Thyroid gland (tissue), 4 donors: ENCODE measurements at regions not wholly inside any gene's neighbourhood (a gene's known extent, or its start where the extent isn't known, plus 50 kb on each side); places are given as distances from the start of the nearest gene placed in this dataset.

ENCODE experiments used
- POLR2A ChIP-seq, 2 donors: fragments of 450-650 bp; IDR thresholded peaks; one replicate each; pipeline ENCODE4 v1.6.1; 2017; ENCODE audit warnings: antibody characterized with exemption in 2 of 2, mild to moderate bottlenecking in 2 of 2, moderate library complexity in 1 of 2
- TF ChIP-seq, protein P1 (sequence below), 6 experiments: fragments of 200-600 bp in 3 of 6; fragments of 450-650 bp in 3 of 6; sonication (generic) in 3 of 6; IDR thresholded peaks; one replicate each; pipeline ENCODE4 v1.5.1; 2016 to 2019; ENCODE audit warnings: antibody characterized with exemption in 6 of 6, mild to moderate bottlenecking in 2 of 6, inconsistent platforms in 1 of 6, moderate library complexity in 1 of 6

DNA sequence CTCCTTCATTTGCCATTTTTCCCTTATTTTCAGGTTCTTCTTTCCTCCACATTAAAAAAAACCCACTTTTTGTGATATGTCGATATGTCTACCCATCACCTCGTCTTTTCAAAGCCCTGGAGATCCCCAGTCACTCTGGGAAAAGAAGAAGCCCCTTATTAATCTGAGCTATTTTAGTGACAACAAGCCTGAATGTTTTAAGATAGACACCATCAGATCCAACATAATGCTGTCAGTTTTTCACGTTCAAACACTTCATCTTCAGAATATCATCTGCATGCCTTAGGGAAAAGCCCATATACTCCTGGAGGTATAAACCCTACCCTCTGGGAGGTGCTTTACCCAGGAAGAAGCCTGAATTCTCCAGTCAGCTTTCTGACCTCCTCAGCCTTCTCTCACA is 464.0 kb upstream of the CDH4 start:
- TF ChIP-seq, protein P1, sequence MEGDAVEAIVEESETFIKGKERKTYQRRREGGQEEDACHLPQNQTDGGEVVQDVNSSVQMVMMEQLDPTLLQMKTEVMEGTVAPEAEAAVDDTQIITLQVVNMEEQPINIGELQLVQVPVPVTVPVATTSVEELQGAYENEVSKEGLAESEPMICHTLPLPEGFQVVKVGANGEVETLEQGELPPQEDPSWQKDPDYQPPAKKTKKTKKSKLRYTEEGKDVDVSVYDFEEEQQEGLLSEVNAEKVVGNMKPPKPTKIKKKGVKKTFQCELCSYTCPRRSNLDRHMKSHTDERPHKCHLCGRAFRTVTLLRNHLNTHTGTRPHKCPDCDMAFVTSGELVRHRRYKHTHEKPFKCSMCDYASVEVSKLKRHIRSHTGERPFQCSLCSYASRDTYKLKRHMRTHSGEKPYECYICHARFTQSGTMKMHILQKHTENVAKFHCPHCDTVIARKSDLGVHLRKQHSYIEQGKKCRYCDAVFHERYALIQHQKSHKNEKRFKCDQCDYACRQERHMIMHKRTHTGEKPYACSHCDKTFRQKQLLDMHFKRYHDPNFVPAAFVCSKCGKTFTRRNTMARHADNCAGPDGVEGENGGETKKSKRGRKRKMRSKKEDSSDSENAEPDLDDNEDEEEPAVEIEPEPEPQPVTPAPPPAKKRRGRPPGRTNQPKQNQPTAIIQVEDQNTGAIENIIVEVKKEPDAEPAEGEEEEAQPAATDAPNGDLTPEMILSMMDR (IDR thresholded peaks at IDR 0.05): no peak
- no peak for TF ChIP-seq POLR2A (IDR thresholded peaks at IDR 0.05)
